Breast epithelium (tissue), 3 donors: ENCODE measurements at regions not wholly inside any gene's neighbourhood (a gene's known extent, or its start where the extent isn't known, plus 50 kb on each side); places are given as distances from the start of the nearest gene placed in this dataset.

Experiments
- POLR2A ChIP-seq: fragments of 450-650 bp; IDR thresholded peaks from one replicate; pipeline ENCODE4 v1.6.1; 2016; ENCODE audit warnings: antibody characterized with exemption, mild to moderate bottlenecking, moderate library complexity
- TF ChIP-seq, protein P1 (sequence below), 3 donors: fragments of 450-650 bp; IDR thresholded peaks; one replicate each; pipeline ENCODE4 v1.5.1; 2016 to 2017; ENCODE audit warnings: antibody characterized with exemption in 3 of 3, mild to moderate bottlenecking in 3 of 3, moderate library complexity in 3 of 3

DNA sequence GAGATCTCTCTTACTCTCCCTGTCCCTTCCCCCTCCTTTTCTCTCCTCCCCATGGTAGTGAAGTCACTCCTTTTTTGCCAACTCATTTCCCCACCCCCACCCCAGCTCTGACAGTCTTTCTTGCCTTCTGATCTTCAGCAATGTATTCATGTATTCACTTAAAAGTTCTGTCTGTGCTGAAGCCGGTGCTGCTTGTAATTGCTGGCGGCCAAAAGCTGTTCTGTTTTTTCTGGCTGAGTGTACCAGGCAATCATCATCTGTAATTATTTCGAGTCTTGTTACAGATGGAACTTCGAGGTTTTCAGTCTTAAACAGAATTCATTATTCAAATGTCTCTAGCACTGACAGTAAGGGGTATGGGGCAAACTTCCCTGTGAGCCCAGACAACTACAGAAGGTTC lies 99.5 kb downstream of the SPATA19 start:
- TF ChIP-seq, protein P1, sequence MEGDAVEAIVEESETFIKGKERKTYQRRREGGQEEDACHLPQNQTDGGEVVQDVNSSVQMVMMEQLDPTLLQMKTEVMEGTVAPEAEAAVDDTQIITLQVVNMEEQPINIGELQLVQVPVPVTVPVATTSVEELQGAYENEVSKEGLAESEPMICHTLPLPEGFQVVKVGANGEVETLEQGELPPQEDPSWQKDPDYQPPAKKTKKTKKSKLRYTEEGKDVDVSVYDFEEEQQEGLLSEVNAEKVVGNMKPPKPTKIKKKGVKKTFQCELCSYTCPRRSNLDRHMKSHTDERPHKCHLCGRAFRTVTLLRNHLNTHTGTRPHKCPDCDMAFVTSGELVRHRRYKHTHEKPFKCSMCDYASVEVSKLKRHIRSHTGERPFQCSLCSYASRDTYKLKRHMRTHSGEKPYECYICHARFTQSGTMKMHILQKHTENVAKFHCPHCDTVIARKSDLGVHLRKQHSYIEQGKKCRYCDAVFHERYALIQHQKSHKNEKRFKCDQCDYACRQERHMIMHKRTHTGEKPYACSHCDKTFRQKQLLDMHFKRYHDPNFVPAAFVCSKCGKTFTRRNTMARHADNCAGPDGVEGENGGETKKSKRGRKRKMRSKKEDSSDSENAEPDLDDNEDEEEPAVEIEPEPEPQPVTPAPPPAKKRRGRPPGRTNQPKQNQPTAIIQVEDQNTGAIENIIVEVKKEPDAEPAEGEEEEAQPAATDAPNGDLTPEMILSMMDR (IDR thresholded peaks at IDR 0.05) = no peak
- no peak for TF ChIP-seq POLR2A
